HG03103 (cell line): ENCODE measurements at regions not wholly inside any gene's neighbourhood (a gene's known extent, or its start where the extent isn't known, plus 50 kb on each side); places are given as distances from the start of the nearest gene placed in this dataset.

Experiments used
- ATAC-seq: cut with Tn5 transposase; IDR thresholded peaks from one replicate; pipeline ENCODE4 v1.9.1; 2021; ENCODE audit warnings: low read depth; ENCODE audit not compliant: unreplicated experiment

- ATAC-seq: no peak
Measured at GRCh38 chr4:100852326-100852725, 334.5 kb upstream of the EMCN start.

GRCh38 chr4:100849319-100849718 is 331.5 kb upstream of the EMCN start:
- no peak for ATAC-seq

- peak; percentile 59 for ATAC-seq
Measured at GRCh38 chr4:100848841-100849240, 331.0 kb upstream of the EMCN start.

- no peak for ATAC-seq
Measured at GRCh38 chr4:100843910-100844309, 326.1 kb upstream of the EMCN start.

- ATAC-seq: no peak
Measured at GRCh38 chr4:100842856-100843255, 325.0 kb upstream of the EMCN start.

- ATAC-seq: no peak
Measured at GRCh38 chr4:100841911-100842310, 324.1 kb upstream of the EMCN start.

GRCh38 chr4:100839712-100840111 is 321.9 kb upstream of the EMCN start:
- no peak for ATAC-seq

GRCh38 chr4:100838286-100838685 is 320.5 kb upstream of the EMCN start:
- ATAC-seq: no peak

GRCh38 chr4:100836929-100837328 is 319.1 kb upstream of the EMCN start:
- no peak for ATAC-seq

- ATAC-seq: no peak
Measured at GRCh38 chr4:100834616-100835015, 316.8 kb upstream of the EMCN start.

- no peak for ATAC-seq
Measured at GRCh38 chr4:100833906-100834305, 316.1 kb upstream of the EMCN start.

GRCh38 chr4:100828986-100829685 is 311.3 kb upstream of the EMCN start:
- ATAC-seq: no peak

GRCh38 chr4:100828364-100828763 is 310.5 kb upstream of the EMCN start:
- no peak for ATAC-seq

GRCh38 chr4:100827756-100828155 is 309.9 kb upstream of the EMCN start:
- ATAC-seq: no peak

- no peak for ATAC-seq
Measured at GRCh38 chr4:100826808-100827548, 309.2 kb upstream of the EMCN start.

- no peak for ATAC-seq
Measured at GRCh38 chr4:100826067-100826466, 308.2 kb upstream of the EMCN start.

- peak; percentile 16 for ATAC-seq
Measured at GRCh38 chr4:100823993-100824323, 306.1 kb upstream of the EMCN start.

GRCh38 chr4:100823066-100823992 is 305.5 kb upstream of the EMCN start:
- ATAC-seq: peak; percentile 65

GRCh38 chr4:100820249-100820648 is 302.4 kb upstream of the EMCN start:
- no peak for ATAC-seq

- ATAC-seq: no peak
Measured at GRCh38 chr4:100819505-100819904, 301.7 kb upstream of the EMCN start.

- ATAC-seq: no peak
Measured at GRCh38 chr4:100816436-100817045, 298.7 kb upstream of the EMCN start.
